ENCODE measurements at regions not wholly inside any gene's neighbourhood (a gene's known extent, or its start where the extent isn't known, plus 50 kb on each side); places are given as distances from the start of the nearest gene placed in this dataset.

- no peak for TF ChIP-seq POLR2A (IDR thresholded peaks at IDR 0.05)
- TF ChIP-seq CTCF (IDR thresholded peaks at IDR 0.05), result no peak
Observed at GRCh38 chr9:107704774-107705173, 215.2 kb upstream of the KLF4 start.

All from right lobe of liver (tissue), 4 donors.